ENCODE measurements at regions not wholly inside any gene's neighbourhood (a gene's known extent, or its start where the extent isn't known, plus 50 kb on each side); places are given as distances from the start of the nearest gene placed in this dataset.

- DNase-seq = no peak
Observed at GRCh38 chr3:170728181-170728580, 141.8 kb downstream of the RPL22L1 start.

- DNase-seq = no peak
Observed at GRCh38 chr3:170727754-170728153, 141.9 kb upstream of the SLC7A14 start.

GRCh38 chr3:170726976-170727661 lies 141.2 kb upstream of the SLC7A14 start:
- DNase-seq = no peak

- no peak for DNase-seq
Observed at GRCh38 chr3:170725285-170725731, 139.4 kb upstream of the SLC7A14 start.

- no peak for DNase-seq
Observed at GRCh38 chr3:170724599-170725280, 138.9 kb upstream of the SLC7A14 start.

GRCh38 chr3:170723241-170723640 lies 137.4 kb upstream of the SLC7A14 start:
- no peak for DNase-seq

GRCh38 chr3:170721563-170721962 lies 135.7 kb upstream of the SLC7A14 start:
- DNase-seq = no peak

GRCh38 chr3:170719300-170719699 lies 133.4 kb upstream of the SLC7A14 start:
- no peak for DNase-seq

- no peak for DNase-seq
Observed at GRCh38 chr3:170718848-170719247, 133.0 kb upstream of the SLC7A14 start.

- no peak for DNase-seq
Observed at GRCh38 chr3:170717410-170718402, 131.8 kb upstream of the SLC7A14 start.

- DNase-seq = no peak
Observed at GRCh38 chr3:170716172-170716805, 130.4 kb upstream of the SLC7A14 start.

GRCh38 chr3:170714562-170715535 lies 129.0 kb upstream of the SLC7A14 start:
- no peak for DNase-seq

GRCh38 chr3:170714122-170714521 lies 128.2 kb upstream of the SLC7A14 start:
- no peak for DNase-seq

- no peak for DNase-seq
Observed at GRCh38 chr3:170713653-170714052, 127.8 kb upstream of the SLC7A14 start.

GRCh38 chr3:170712798-170713197 lies 126.9 kb upstream of the SLC7A14 start:
- no peak for DNase-seq

GRCh38 chr3:170712336-170712735 lies 126.5 kb upstream of the SLC7A14 start:
- no peak for DNase-seq

- DNase-seq = no peak
Observed at GRCh38 chr3:170711786-170712185, 125.9 kb upstream of the SLC7A14 start.

GRCh38 chr3:170709046-170709445 lies 123.2 kb upstream of the SLC7A14 start:
- no peak for DNase-seq

- no peak for DNase-seq
Observed at GRCh38 chr3:170707899-170708298, 122.0 kb upstream of the SLC7A14 start.

- DNase-seq = no peak
Observed at GRCh38 chr3:170705131-170705530, 119.3 kb upstream of the SLC7A14 start.

- DNase-seq = no peak
Observed at GRCh38 chr3:170703121-170703588, 117.3 kb upstream of the SLC7A14 start.

Measured in activated CD4-positive, alpha-beta T cell treated with anti-CD3 and anti-CD28 coated beads, Interleukin-2, amount 50 U/mL, for 4 hours (primary cell).